ENCODE measurements at regions not wholly inside any gene's neighbourhood (a gene's known extent, or its start where the extent isn't known, plus 50 kb on each side); places are given as distances from the start of the nearest gene placed in this dataset.
A peak's percentile ranks its signal among the peaks of the same experiment; 100 is the strongest.

DNA sequence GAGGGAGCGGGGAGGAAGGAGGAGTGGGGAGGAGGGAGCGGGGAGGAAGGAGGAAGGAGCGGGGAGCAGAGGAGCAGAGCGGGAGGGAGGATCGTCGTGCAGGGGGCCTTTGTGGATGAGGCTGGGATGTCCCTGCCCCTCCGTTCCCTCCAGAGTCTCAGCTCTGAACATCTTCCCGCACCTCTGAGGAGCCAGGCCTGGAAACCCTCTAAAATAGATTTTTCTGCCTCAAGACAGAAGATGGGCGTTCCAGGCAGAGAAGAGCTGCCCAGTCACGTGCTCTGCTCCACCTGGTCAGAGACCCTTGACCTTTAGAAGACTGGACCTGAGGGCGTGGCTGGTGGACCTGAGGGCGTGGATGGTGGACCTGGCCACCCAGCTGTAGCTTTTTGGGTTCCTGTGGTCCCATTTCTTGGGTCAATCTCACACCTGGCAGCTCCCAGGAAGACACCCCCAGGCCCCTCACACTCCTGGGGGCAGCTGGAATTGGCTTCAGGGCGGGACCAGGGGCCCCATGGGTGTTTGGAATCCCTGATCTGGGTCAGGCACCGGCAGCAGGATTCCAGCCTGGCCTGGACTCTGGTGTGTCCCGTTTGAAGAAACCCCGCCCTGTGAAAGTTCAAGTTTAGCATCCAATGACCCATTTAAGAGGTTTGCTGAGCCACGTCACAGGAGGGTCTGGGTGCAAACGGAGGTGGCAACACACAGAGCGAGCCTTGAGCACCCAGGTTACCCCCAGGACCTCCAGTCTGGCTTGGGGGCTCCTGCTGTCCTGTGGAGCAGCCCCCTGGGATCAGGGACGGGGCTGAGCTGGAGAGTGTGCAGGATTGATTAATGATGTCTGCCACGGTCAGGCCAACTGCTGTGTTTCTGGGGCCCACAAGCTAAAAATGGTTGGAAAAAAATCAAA lies 96.9 kb upstream of the BHLHE23 start:
- no peak for TF ChIP-seq SMAD3 (CRISPR knock-in tag; IDR thresholded peaks at IDR 0.05; ENCODE audit: borderline replicate concordance)
- TF ChIP-seq, protein P1, sequence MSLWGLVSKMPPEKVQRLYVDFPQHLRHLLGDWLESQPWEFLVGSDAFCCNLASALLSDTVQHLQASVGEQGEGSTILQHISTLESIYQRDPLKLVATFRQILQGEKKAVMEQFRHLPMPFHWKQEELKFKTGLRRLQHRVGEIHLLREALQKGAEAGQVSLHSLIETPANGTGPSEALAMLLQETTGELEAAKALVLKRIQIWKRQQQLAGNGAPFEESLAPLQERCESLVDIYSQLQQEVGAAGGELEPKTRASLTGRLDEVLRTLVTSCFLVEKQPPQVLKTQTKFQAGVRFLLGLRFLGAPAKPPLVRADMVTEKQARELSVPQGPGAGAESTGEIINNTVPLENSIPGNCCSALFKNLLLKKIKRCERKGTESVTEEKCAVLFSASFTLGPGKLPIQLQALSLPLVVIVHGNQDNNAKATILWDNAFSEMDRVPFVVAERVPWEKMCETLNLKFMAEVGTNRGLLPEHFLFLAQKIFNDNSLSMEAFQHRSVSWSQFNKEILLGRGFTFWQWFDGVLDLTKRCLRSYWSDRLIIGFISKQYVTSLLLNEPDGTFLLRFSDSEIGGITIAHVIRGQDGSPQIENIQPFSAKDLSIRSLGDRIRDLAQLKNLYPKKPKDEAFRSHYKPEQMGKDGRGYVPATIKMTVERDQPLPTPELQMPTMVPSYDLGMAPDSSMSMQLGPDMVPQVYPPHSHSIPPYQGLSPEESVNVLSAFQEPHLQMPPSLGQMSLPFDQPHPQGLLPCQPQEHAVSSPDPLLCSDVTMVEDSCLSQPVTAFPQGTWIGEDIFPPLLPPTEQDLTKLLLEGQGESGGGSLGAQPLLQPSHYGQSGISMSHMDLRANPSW (CRISPR knock-in tag; conservative IDR thresholded peaks at IDR 0.05; ENCODE audit: low read depth): no peak
- TF ChIP-seq, protein P2, sequence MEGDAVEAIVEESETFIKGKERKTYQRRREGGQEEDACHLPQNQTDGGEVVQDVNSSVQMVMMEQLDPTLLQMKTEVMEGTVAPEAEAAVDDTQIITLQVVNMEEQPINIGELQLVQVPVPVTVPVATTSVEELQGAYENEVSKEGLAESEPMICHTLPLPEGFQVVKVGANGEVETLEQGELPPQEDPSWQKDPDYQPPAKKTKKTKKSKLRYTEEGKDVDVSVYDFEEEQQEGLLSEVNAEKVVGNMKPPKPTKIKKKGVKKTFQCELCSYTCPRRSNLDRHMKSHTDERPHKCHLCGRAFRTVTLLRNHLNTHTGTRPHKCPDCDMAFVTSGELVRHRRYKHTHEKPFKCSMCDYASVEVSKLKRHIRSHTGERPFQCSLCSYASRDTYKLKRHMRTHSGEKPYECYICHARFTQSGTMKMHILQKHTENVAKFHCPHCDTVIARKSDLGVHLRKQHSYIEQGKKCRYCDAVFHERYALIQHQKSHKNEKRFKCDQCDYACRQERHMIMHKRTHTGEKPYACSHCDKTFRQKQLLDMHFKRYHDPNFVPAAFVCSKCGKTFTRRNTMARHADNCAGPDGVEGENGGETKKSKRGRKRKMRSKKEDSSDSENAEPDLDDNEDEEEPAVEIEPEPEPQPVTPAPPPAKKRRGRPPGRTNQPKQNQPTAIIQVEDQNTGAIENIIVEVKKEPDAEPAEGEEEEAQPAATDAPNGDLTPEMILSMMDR (IDR thresholded peaks at IDR 0.05): no peak
- TF ChIP-seq TCF7 (CRISPR knock-in tag; IDR thresholded peaks at IDR 0.05; ENCODE audit: low read depth): no peak
- TF ChIP-seq, protein P3, sequence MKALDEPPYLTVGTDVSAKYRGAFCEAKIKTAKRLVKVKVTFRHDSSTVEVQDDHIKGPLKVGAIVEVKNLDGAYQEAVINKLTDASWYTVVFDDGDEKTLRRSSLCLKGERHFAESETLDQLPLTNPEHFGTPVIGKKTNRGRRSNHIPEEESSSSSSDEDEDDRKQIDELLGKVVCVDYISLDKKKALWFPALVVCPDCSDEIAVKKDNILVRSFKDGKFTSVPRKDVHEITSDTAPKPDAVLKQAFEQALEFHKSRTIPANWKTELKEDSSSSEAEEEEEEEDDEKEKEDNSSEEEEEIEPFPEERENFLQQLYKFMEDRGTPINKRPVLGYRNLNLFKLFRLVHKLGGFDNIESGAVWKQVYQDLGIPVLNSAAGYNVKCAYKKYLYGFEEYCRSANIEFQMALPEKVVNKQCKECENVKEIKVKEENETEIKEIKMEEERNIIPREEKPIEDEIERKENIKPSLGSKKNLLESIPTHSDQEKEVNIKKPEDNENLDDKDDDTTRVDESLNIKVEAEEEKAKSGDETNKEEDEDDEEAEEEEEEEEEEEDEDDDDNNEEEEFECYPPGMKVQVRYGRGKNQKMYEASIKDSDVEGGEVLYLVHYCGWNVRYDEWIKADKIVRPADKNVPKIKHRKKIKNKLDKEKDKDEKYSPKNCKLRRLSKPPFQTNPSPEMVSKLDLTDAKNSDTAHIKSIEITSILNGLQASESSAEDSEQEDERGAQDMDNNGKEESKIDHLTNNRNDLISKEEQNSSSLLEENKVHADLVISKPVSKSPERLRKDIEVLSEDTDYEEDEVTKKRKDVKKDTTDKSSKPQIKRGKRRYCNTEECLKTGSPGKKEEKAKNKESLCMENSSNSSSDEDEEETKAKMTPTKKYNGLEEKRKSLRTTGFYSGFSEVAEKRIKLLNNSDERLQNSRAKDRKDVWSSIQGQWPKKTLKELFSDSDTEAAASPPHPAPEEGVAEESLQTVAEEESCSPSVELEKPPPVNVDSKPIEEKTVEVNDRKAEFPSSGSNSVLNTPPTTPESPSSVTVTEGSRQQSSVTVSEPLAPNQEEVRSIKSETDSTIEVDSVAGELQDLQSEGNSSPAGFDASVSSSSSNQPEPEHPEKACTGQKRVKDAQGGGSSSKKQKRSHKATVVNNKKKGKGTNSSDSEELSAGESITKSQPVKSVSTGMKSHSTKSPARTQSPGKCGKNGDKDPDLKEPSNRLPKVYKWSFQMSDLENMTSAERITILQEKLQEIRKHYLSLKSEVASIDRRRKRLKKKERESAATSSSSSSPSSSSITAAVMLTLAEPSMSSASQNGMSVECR (CRISPR knock-in tag; IDR thresholded peaks at IDR 0.05; ENCODE audit: borderline replicate concordance): no peak
- no peak for TF ChIP-seq SOX15 (CRISPR knock-in tag; IDR thresholded peaks at IDR 0.05)
- TF ChIP-seq, protein P4, sequence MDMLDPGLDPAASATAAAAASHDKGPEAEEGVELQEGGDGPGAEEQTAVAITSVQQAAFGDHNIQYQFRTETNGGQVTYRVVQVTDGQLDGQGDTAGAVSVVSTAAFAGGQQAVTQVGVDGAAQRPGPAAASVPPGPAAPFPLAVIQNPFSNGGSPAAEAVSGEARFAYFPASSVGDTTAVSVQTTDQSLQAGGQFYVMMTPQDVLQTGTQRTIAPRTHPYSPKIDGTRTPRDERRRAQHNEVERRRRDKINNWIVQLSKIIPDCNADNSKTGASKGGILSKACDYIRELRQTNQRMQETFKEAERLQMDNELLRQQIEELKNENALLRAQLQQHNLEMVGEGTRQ (CRISPR knock-in tag; IDR thresholded peaks at IDR 0.05): no peak
- peak; percentile 81; the same call in 1 of the 2 replicates for TF ChIP-seq ZNF263 (CRISPR knock-in tag; IDR thresholded peaks at IDR 0.05; ENCODE audit: low read depth)
- TF ChIP-seq, protein P5, sequence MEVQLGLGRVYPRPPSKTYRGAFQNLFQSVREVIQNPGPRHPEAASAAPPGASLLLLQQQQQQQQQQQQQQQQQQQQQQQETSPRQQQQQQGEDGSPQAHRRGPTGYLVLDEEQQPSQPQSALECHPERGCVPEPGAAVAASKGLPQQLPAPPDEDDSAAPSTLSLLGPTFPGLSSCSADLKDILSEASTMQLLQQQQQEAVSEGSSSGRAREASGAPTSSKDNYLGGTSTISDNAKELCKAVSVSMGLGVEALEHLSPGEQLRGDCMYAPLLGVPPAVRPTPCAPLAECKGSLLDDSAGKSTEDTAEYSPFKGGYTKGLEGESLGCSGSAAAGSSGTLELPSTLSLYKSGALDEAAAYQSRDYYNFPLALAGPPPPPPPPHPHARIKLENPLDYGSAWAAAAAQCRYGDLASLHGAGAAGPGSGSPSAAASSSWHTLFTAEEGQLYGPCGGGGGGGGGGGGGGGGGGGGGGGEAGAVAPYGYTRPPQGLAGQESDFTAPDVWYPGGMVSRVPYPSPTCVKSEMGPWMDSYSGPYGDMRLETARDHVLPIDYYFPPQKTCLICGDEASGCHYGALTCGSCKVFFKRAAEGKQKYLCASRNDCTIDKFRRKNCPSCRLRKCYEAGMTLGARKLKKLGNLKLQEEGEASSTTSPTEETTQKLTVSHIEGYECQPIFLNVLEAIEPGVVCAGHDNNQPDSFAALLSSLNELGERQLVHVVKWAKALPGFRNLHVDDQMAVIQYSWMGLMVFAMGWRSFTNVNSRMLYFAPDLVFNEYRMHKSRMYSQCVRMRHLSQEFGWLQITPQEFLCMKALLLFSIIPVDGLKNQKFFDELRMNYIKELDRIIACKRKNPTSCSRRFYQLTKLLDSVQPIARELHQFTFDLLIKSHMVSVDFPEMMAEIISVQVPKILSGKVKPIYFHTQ (CRISPR knock-in tag; IDR thresholded peaks at IDR 0.05): no peak
- TF ChIP-seq CBFB (CRISPR knock-in tag; IDR thresholded peaks at IDR 0.05; ENCODE audit: low read depth): no peak

All from WTC11 (cell line).